Activated CD4-positive, alpha-beta T cell treated with anti-CD3 and anti-CD28 coated beads for 24 hours (primary cell): ENCODE measurements at regions not wholly inside any gene's neighbourhood (a gene's known extent, or its start where the extent isn't known, plus 50 kb on each side); places are given as distances from the start of the nearest gene placed in this dataset.
"Not testable (repeated sequence)": the region's sequence is repeated elsewhere in the genome, so short reads cannot be mapped to it uniquely, and the experiment has no call there.

ENCODE experiments used
- DNase-seq, 2 donors: peaks; one replicate each; pipeline ENCODE4 v3.0.0-alpha.2; 2020; ENCODE audit warnings: low read depth in 2 of 2

- not testable (repeated sequence) for DNase-seq
Measured at GRCh38 chr10:42533866-42534265, 104.5 kb downstream of the ZNF33B start.

- no peak for DNase-seq
Measured at GRCh38 chr10:42532996-42533395, 105.4 kb downstream of the ZNF33B start.

GRCh38 chr10:42523098-42523497 lies 115.3 kb downstream of the ZNF33B start:
- DNase-seq, result no peak

GRCh38 chr10:42519761-42520460 lies 118.5 kb downstream of the ZNF33B start:
- DNase-seq, result no peak

GRCh38 chr10:42519079-42519478 lies 119.3 kb downstream of the ZNF33B start:
- no peak for DNase-seq

- no peak for DNase-seq
Measured at GRCh38 chr10:42513921-42514320, 124.4 kb downstream of the ZNF33B start.

- no peak for DNase-seq
Measured at GRCh38 chr10:42491801-42492200, 146.6 kb downstream of the ZNF33B start.

GRCh38 chr10:42491001-42491592 lies 147.3 kb downstream of the ZNF33B start:
- DNase-seq, result no peak

- DNase-seq, result no peak
Measured at GRCh38 chr10:42490368-42490767, 148.0 kb downstream of the ZNF33B start.

GRCh38 chr10:42488416-42488815 lies 150.0 kb downstream of the ZNF33B start:
- no peak for DNase-seq

- DNase-seq, result no peak
Measured at GRCh38 chr10:42482411-42482810, 156.0 kb downstream of the ZNF33B start.

GRCh38 chr10:42479057-42479456 lies 159.3 kb downstream of the ZNF33B start:
- DNase-seq, result no peak

GRCh38 chr10:42477170-42477569 lies 161.2 kb downstream of the ZNF33B start:
- DNase-seq, result no peak

GRCh38 chr10:42476101-42476500 lies 162.3 kb downstream of the ZNF33B start:
- no peak for DNase-seq

- no peak for DNase-seq
Measured at GRCh38 chr10:42475168-42476098, 162.9 kb downstream of the ZNF33B start.

- DNase-seq, result no peak
Measured at GRCh38 chr10:42454313-42454712, 184.1 kb downstream of the ZNF33B start.

GRCh38 chr10:42431095-42431494 lies 207.3 kb downstream of the ZNF33B start:
- DNase-seq, result no peak

- DNase-seq, result no peak
Measured at GRCh38 chr10:42428534-42428933, 209.8 kb downstream of the ZNF33B start.

- no peak for DNase-seq
Measured at GRCh38 chr10:42422911-42423310, 215.5 kb downstream of the ZNF33B start.

- DNase-seq, result no peak
Measured at GRCh38 chr10:42421812-42422211, 216.6 kb downstream of the ZNF33B start.

- no peak for DNase-seq
Measured at GRCh38 chr10:42419789-42420188, 218.6 kb downstream of the ZNF33B start.

GRCh38 chr10:42380926-42381547 lies 257.3 kb downstream of the ZNF33B start:
- DNase-seq, result no peak
